ENCODE measurements at regions not wholly inside any gene's neighbourhood (a gene's known extent, or its start where the extent isn't known, plus 50 kb on each side); places are given as distances from the start of the nearest gene placed in this dataset.

DNA sequence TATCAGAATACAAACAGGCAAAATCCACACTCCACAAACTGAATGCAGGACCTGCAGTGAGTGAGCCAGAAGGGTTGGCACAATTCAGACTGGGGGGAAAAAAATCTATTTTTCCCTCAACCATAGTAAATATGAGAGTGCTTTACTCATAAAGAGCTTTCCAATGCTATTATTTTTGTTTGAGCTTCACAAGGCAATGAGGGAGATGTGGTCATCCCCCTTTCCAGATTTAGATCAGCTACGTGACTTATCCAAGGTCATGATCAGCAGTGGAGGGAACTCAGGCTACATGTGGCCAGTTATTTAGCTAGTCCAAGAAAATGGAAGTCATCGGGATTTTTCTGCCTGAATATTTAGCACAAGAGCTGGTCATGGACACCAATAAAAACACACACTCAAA, 120.4 kb upstream of the KLF7 start:
- Histone ChIP-seq H3K4me1 (peaks cover 7 to 24% (median 11%) of the 10 kb centered on the region in 4 donors), H3K9me3 (no peaks in the 10 kb centered on the region), H3K27ac (no peak overlapping the region), H3K36me3 (no peaks in the 10 kb centered on the region), H3K4me3 (no peak overlapping the region), H3K27me3 (no peaks in the 10 kb centered on the region)
- DNase-seq: no peak
- WGBS, 2 donors: 83 to 97% methylated on average over 2 of the region's 2 CpGs
- TF ChIP-seq CTCF (IDR thresholded peaks at IDR 0.05) (no peak), EP300 (IDR thresholded peaks at IDR 0.05) (no peak), POLR2A (IDR thresholded peaks at IDR 0.05) (no peak), POLR2AphosphoS5 (IDR thresholded peaks at IDR 0.05) (no peak)
- ATAC-seq (ENCODE audit: low FRiP score in 2 of 2): no peak

DNA sequence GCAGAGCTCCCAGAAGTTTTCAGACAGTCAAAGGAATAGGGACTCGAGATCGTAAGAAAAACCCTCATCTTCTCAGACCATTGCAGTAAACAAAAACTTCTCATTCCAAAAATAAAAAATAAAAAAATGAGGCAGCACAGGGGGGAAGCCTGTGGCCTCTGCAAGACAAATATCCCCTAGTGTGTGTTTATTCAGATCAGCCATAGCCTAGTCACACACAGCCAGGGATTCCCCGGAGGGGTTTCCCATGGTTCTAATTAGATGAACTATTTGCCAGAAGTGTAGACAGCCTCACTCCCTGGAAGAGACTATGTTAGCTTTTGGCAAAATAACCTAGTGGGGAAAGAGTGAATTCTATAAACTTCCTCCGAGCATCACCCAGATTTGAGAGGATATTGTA, 122.9 kb upstream of the KLF7 start:
- no peak for TF ChIP-seq POLR2A (IDR thresholded peaks at IDR 0.05)
- TF ChIP-seq EP300 (IDR thresholded peaks at IDR 0.05): no peak
- TF ChIP-seq POLR2AphosphoS5 (IDR thresholded peaks at IDR 0.05): no peak
- H3K4me3 ChIP-seq: no peak overlapping the region
- H3K4me1 ChIP-seq: peaks cover 6 to 17% (median 8%) of the 10 kb centered on the region in 4 donors
- no peaks in the 10 kb centered on the region for H3K36me3 ChIP-seq
- DNase-seq (no peak), ATAC-seq (ENCODE audit: low FRiP score in 2 of 2) (no peak)
- H3K9me3 ChIP-seq: no peaks in the 10 kb centered on the region
- 54 to 55% methylated on average over 4 of the region's 4 CpGs for WGBS, 2 donors
- H3K27ac ChIP-seq: no peak overlapping the region
- no peaks in the 10 kb centered on the region for H3K27me3 ChIP-seq

DNA sequence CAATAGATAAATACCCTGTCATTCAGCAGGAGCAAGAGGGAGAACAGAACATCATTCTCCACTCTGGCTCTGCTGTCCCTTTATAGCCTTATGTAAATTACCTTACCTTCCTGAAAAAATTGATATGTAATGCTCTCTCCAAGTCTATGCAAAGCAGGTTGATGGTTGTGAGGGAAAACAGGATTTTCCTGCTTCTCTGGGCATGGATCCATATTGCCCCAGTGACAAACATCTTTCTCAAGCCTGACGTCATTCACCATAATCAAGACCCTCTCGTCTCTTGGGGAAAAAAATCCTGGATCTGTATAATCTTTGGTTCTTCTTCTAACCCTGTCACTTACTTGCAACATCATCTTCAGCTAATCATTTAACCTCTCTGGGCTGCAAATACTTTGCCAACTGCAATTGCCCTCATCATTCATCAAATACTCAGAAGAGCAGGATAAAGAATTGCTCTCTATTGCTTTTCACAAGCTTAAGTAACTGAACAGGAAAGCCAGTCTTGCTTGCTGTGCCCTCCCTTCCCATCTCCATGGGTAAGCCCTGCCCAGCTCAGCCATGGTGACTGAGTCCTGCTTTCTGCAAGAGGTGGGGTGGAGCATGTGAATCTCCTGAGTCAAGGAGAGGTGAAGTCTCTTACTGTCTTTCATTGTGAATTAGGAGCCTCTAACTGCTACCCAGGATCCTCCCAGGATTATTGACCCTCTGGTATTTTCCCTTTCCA, 123.7 kb upstream of the KLF7 start:
- peak in 1 of 2 donors; percentile 37 for ATAC-seq (ENCODE audit: low FRiP score in 2 of 2)
- TF ChIP-seq CTCF (IDR thresholded peaks at IDR 0.05): no peak
- TF ChIP-seq POLR2AphosphoS5 (IDR thresholded peaks at IDR 0.05): no peak
- TF ChIP-seq POLR2A (IDR thresholded peaks at IDR 0.05): no peak
- no peak for TF ChIP-seq EP300 (IDR thresholded peaks at IDR 0.05)
- no peaks in the 10 kb centered on the region for H3K9me3 ChIP-seq
- no peaks in the 10 kb centered on the region for H3K36me3 ChIP-seq
- no peaks in the 10 kb centered on the region for H3K27me3 ChIP-seq
- DNase-seq: no peak
- H3K4me1 ChIP-seq: peaks cover 6 to 17% (median 8%) of the 10 kb centered on the region in 4 donors
- no peak overlapping the region for H3K4me3 ChIP-seq
- 26 to 39% methylated on average over 2 of the region's 2 CpGs for WGBS, 2 donors
- H3K27ac ChIP-seq: no peak overlapping the region

DNA sequence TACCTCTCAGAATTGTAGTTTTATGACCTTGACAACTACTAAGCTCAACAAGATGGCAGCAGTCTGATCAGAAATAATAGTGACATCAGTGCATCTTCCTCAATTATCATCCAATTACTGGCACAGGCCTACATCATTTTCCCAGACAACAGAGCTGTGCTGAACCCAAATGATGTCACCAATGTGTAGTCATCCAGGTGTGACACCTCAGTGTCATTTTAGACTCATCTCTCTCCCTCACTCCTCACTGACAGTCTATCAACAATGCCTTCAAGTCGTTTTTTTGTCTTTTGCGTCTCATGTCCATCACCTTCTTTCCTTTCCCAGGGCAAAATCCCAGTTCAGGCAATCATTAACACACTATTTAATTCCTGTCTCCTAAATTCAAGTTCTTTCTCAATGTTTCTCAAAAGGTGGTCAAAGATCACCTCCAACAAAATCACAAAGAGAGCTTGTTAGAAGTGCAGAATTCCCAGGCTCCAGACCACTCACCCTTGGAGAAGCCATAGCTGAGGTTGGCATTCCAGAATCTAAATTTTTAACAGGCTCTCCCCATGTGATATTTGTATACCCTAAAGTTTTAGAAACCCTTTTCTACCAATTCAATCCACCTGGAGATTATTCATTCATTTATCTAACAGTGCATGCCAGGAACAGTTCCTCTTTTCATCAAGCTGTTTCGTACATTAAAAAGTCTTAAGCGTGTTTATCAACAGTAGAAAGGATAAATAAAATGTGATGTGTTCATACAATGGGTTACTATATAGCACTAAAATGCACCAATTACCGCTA, 125.3 kb upstream of the KLF7 start:
- H3K27ac ChIP-seq: no peak overlapping the region
- ATAC-seq (ENCODE audit: low FRiP score in 2 of 2): no peak
- H3K9me3 ChIP-seq: no peaks in the 10 kb centered on the region
- no peak overlapping the region for H3K4me3 ChIP-seq
- no peaks in the 10 kb centered on the region for H3K36me3 ChIP-seq
- TF ChIP-seq EP300 (IDR thresholded peaks at IDR 0.05) (no peak), CTCF (IDR thresholded peaks at IDR 0.05) (no peak), POLR2AphosphoS5 (IDR thresholded peaks at IDR 0.05) (no peak), POLR2A (IDR thresholded peaks at IDR 0.05) (no peak)
- peaks cover under 1 to 12% (median 8%) of the 10 kb centered on the region in 4 donors for H3K4me1 ChIP-seq
- H3K27me3 ChIP-seq: no peaks in the 10 kb centered on the region
- no peak for DNase-seq
- whole genome bisulfite sequencing, 2 donors: 88 to 95% methylated on average over 5 of the region's 5 CpGs

DNA sequence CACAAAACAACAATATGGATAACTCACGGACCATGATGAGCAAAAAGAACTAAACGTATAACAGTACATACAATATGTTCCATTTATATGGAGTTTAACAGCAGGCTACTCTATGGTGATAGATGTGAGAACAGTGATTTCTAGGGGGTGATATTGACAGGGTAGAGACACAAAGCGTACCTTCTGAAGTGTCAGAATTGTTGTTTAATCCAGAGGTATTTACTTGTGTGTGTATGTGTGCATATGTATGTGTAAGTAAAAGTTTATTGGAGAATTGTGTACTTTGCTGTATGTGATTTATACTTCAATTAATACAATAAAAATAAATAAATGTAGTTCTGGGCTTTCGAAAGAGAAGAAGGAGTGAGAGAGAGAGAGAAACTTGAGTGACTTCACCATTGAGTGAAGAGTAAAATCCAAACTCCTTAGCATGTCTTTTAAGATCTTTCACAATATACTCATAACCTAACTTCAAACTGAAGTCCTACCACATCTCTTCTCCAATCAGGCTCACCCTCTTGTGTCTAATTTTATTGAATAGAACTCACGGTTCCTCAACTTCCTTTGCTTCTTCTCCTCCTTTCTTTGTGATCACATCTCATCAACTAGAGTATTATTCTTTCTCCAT, 126.0 kb upstream of the KLF7 start:
- Histone ChIP-seq H3K4me1 (peaks cover 0 to 12% (median 8%) of the 10 kb centered on the region in 4 donors), H3K27ac (no peak overlapping the region), H3K4me3 (no peak overlapping the region), H3K9me3 (no peaks in the 10 kb centered on the region), H3K27me3 (no peaks in the 10 kb centered on the region), H3K36me3 (no peaks in the 10 kb centered on the region)
- DNase-seq (no peak), ATAC-seq (ENCODE audit: low FRiP score in 2 of 2) (no peak)
- 87 to 90% methylated on average over 5 of the region's 5 CpGs for WGBS, 2 donors
- TF ChIP-seq CTCF (IDR thresholded peaks at IDR 0.05) (no peak), POLR2A (IDR thresholded peaks at IDR 0.05) (no peak), POLR2AphosphoS5 (IDR thresholded peaks at IDR 0.05) (no peak), EP300 (IDR thresholded peaks at IDR 0.05) (no peak)

Measured in upper lobe of left lung (tissue), 6 donors.